PC-3 (cell line): ENCODE measurements at regions not wholly inside any gene's neighbourhood (a gene's known extent, or its start where the extent isn't known, plus 50 kb on each side); places are given as distances from the start of the nearest gene placed in this dataset.

Source experiments
- ATAC-seq: fragments of 200-7000 bp; cut with Tn5 transposase; 2 replicates; pipeline ENCODE4 v1.9.1; 2020; ENCODE audit warnings: mild to moderate bottlenecking, moderate library complexity
- BruUV-seq: library from RNA; stranded (reverse); fragments of 400-500 nt; replicated peaks from 2 replicates; lab custom pipeline; 2021; lab: Mats Ljungman, UMichigan
- CTCF ChIA-PET: fragments of 300-600 bp; sonication (Branson Sonifier 250); formaldehyde crosslinking; loops from one replicate; lab custom pipeline; 2022; ENCODE audit warnings: antibody characterized with exemption; lab: Charles Lee
- POLR2A ChIA-PET: fragments of 300-600 bp; sonication (Branson Sonifier 250); formaldehyde crosslinking; loops from one replicate; lab custom pipeline; 2022; ENCODE audit warnings: antibody characterized with exemption; ENCODE audit not compliant: unreplicated experiment; lab: Charles Lee
- DNase-seq: peaks from one replicate; pipeline ENCODE4 v3.0.0-alpha.2; 2015
- H2AFZ ChIP-seq: fragments of 300-600 bp; sonication (generic); 2 replicates; pipeline ENCODE4 v1.6.0; 2016; ENCODE audit warnings: antibody characterized with exemption, low read length
- H3F3A ChIP-seq: fragments of 300-600 bp; sonication (generic); one replicate; pipeline ENCODE4 v1.6.0; 2017; ENCODE audit warnings: antibody characterized with exemption, low read length, control low read depth, mild to moderate bottlenecking; ENCODE audit not compliant: unreplicated experiment
- H3K27ac ChIP-seq: fragments of 300-600 bp; sonication (generic); 2 replicates; pipeline ENCODE4 v1.5.1; 2016; ENCODE audit warnings: mild to moderate bottlenecking, low read length
- H3K27me3 ChIP-seq: fragments of 300-600 bp; sonication (generic); 2 replicates; pipeline ENCODE4 v1.6.1; 2016; ENCODE audit warnings: low read length, mixed read lengths
- H3K36me3 ChIP-seq: fragments of 300-600 bp; sonication (generic); 2 replicates; pipeline ENCODE4 v1.6.1; 2016; ENCODE audit warnings: low read depth, mixed run types, low read length, mixed read lengths
- H3K4me1 ChIP-seq: fragments of 300-600 bp; sonication (generic); 2 replicates; pipeline ENCODE4 v1.5.1; 2016; ENCODE audit warnings: low read length; ENCODE audit not compliant: insufficient read depth
- H3K4me2 ChIP-seq: fragments of 300-600 bp; sonication (generic); 2 replicates; pipeline ENCODE4 v1.6.0; 2016; ENCODE audit warnings: low read length
- H3K4me3 ChIP-seq: fragments of 300-600 bp; sonication (generic); 2 replicates; pipeline ENCODE4 v1.5.1; 2016; ENCODE audit warnings: mild to moderate bottlenecking, low read length, mixed read lengths
- H3K79me2 ChIP-seq: fragments of 300-600 bp; sonication (generic); 2 replicates; pipeline ENCODE4 v1.6.1; 2017; ENCODE audit warnings: low read length, mixed read lengths
- H3K9ac ChIP-seq: fragments of 300-600 bp; sonication (generic); 2 replicates; pipeline ENCODE4 v1.6.0; 2016; ENCODE audit warnings: mild to moderate bottlenecking, low read length
- H3K9me2 ChIP-seq: fragments of 300-600 bp; sonication (generic); replicated peaks from 2 replicates; pipeline ENCODE4 v1.6.1; 2016; ENCODE audit warnings: mixed run types, low read length, mixed read lengths
- H3K9me3 ChIP-seq: fragments of 300-600 bp; sonication (generic); 2 replicates; pipeline ENCODE4 v1.6.1; 2016; ENCODE audit warnings: low read length, mixed read lengths
- H4K20me1 ChIP-seq: fragments of 300-600 bp; sonication (generic); 2 replicates; pipeline ENCODE4 v1.6.1; 2016; ENCODE audit warnings: low read length, mixed read lengths
- CTCF ChIP-seq: fragments of 300-600 bp; sonication (generic); conservative IDR thresholded peaks from 2 replicates; pipeline ENCODE4 v1.5.1; 2017; ENCODE audit warnings: antibody characterized with exemption, low read depth, mild to moderate bottlenecking, low read length
- EZH2 ChIP-seq: fragments of 300-600 bp; sonication (generic); IDR thresholded peaks from one replicate; pipeline ENCODE4 v1.6.1; 2017; ENCODE audit warnings: antibody characterized with exemption, mild to moderate bottlenecking, low read length; ENCODE audit not compliant: unreplicated experiment
- EZH2phosphoT487 ChIP-seq: fragments of 300-600 bp; sonication (generic); IDR thresholded peaks from 2 replicates; pipeline ENCODE4 v1.6.1; 2018; ENCODE audit warnings: mild to moderate bottlenecking, antibody characterized with exemption, low read length, borderline replicate concordance
- intact Hi-C: fragments of 100-400 bp; cut with micrococcal nuclease; formaldehyde crosslinking; loops from 2 replicates; pipeline ENCODE4 v1.9.0; 2023

- ChIA-PET CTCF (no interaction called here), POLR2A (no interaction called here)
- Histone ChIP-seq H3K27ac (no peak overlapping the region), H2AFZ (no peak overlapping the region), H3F3A (no peaks in the 10 kb centered on the region), H4K20me1 (no peaks in the 10 kb centered on the region), H3K4me2 (no peak overlapping the region), H3K4me3 (no peak overlapping the region), H3K4me1 (peaks cover 25% of the 10 kb centered on the region), H3K9me2 (no peaks in the 10 kb centered on the region), H3K9me3 (no peaks in the 10 kb centered on the region), H3K79me2 (no peaks in the 10 kb centered on the region), H3K27me3 (no peaks in the 10 kb centered on the region), H3K36me3 (no peaks in the 10 kb centered on the region), H3K9ac (no peak overlapping the region)
- no TSS peak for BruUV-seq
- intact Hi-C loops = loop anchor here (5.0 to 10.0 kb wide), 2 partner anchors 175 to 243 kb away; no protein-coding TSS in a partner anchor
- ATAC-seq = no peak
- no peak for DNase-seq
- no peak for TF ChIP-seq CTCF
- no peak for TF ChIP-seq EZH2phosphoT487
- no peak for TF ChIP-seq EZH2
These were observed 115.9 kb upstream of the JUN start for GRCh38 chr1:58899587-58900271.

DNA sequence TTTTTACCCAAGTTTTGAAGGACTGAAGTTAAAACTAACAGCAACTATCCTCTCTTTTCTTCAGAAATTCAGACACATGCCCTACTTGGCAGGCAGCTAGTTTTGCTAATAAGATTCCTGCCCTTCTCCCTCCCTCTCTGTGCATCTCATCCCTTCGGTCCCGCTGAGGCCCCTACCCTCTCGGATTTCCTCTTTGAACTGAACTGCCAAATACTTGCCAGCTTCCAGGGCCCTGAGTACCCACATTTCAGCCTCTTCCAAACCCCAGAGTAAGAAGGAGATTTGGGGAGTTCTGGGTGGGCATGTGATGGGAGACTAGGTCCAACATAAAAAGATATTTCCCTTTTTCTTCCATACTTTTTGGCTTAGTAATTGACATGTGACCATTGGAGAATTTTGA is 116.5 kb upstream of the JUN start:
- Histone ChIP-seq H4K20me1 (no peaks in the 10 kb centered on the region), H3K9me3 (no peaks in the 10 kb centered on the region), H3K27ac (no peak overlapping the region), H3K4me1 (peaks cover 25% of the 10 kb centered on the region), H3K9ac (no peak overlapping the region), H2AFZ (no peak overlapping the region), H3K79me2 (no peaks in the 10 kb centered on the region), H3K27me3 (no peaks in the 10 kb centered on the region), H3F3A (no peaks in the 10 kb centered on the region), H3K36me3 (no peaks in the 10 kb centered on the region), H3K4me3 (no peak overlapping the region), H3K4me2 (no peak overlapping the region), H3K9me2 (no peaks in the 10 kb centered on the region)
- BruUV-seq = no TSS peak
- ChIA-PET POLR2A (no interaction called here), CTCF (no interaction called here)
- DNase-seq = no peak
- ATAC-seq = no peak
- intact Hi-C loops = loop anchor here (5.0 to 10.0 kb wide), 2 partner anchors 174 to 242 kb away; no protein-coding TSS in a partner anchor
- TF ChIP-seq CTCF (no peak), EZH2 (no peak), EZH2phosphoT487 (no peak)

- Histone ChIP-seq H3K27ac (no peak overlapping the region), H2AFZ (no peak overlapping the region), H3F3A (no peaks in the 10 kb centered on the region), H4K20me1 (no peaks in the 10 kb centered on the region), H3K4me1 (peaks cover 25% of the 10 kb centered on the region), H3K79me2 (no peaks in the 10 kb centered on the region), H3K4me2 (0 out of 2 replicates have a peak overlapping the region, but pooled peaks have one; percentile 2), H3K9me2 (no peaks in the 10 kb centered on the region), H3K9me3 (no peaks in the 10 kb centered on the region), H3K9ac (no peak overlapping the region), H3K27me3 (no peaks in the 10 kb centered on the region), H3K36me3 (no peaks in the 10 kb centered on the region), H3K4me3 (no peak overlapping the region)
- ChIA-PET CTCF (interaction anchor here (0.7 kb wide), 1 partner anchor 15 kb away, joined by 3 read pairs; no protein-coding TSS in a partner anchor), POLR2A (no interaction called here)
- TF ChIP-seq CTCF (no peak), EZH2 (no peak), EZH2phosphoT487 (no peak)
- no peak for ATAC-seq
- no TSS peak for BruUV-seq
- DNase-seq = peak; percentile 61
- intact Hi-C loops = loop anchor here (5.0 to 10.0 kb wide), 2 partner anchors 174 to 241 kb away; no protein-coding TSS in a partner anchor
These were observed 117.2 kb upstream of the JUN start for GRCh38 chr1:58901008-58901407.
